Right lobe of liver (tissue), 4 donors: ENCODE measurements at regions not wholly inside any gene's neighbourhood (a gene's known extent, or its start where the extent isn't known, plus 50 kb on each side); places are given as distances from the start of the nearest gene placed in this dataset.

Source experiments
- CTCF ChIP-seq, 4 donors: fragments of 200-600 bp in 3 of 4; fragments of 450-650 bp in 1 of 4; IDR thresholded peaks; one replicate each; pipeline versions ENCODE4 v1.5.1 to v1.8.0; 2016 to 2022; ENCODE audit warnings: antibody characterized with exemption in 4 of 4, mild to moderate bottlenecking in 2 of 4
- POLR2A ChIP-seq: fragments of 450-650 bp; IDR thresholded peaks from one replicate; pipeline ENCODE4 v1.6.1; 2017; ENCODE audit warnings: antibody characterized with exemption, mild to moderate bottlenecking
- donor health status: DM: no; HTN: no; CAD: no.
- donor health status: DM: no; HTN: no; CAD: no.
- donor health status: DM: no; HTN: yes; CAD: no.

- TF ChIP-seq CTCF (IDR thresholded peaks at IDR 0.05) (no peak), POLR2A (no peak)
These were observed 89.1 kb downstream of the HS1BP3 start for GRCh38 chr2:20561637-20562454.
